ENCODE measurements at regions not wholly inside any gene's neighbourhood (a gene's known extent, or its start where the extent isn't known, plus 50 kb on each side); places are given as distances from the start of the nearest gene placed in this dataset.
A peak's percentile ranks its signal among the peaks of the same experiment; 100 is the strongest.
"Not testable (repeated sequence)": the region's sequence is repeated elsewhere in the genome, so short reads cannot be mapped to it uniquely, and the experiment has no call there.

DNA sequence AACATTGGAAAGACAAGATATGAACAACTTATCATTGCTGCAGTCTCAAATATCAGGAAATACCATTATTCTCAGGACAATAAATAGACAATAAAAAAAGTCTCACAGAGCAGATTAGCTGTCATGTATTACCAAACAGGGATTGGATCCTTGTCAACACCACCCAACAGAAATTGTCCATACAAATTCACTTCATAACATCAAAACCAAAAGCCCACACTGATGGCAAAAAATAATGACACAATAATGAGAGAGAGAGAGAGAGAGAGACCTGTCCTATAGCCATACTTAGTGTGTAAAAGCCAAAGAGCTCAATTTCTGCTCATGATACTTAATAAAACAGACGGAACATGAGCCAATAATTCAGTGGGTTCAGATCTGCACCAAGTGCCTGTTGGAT is 96.5 kb downstream of the PPIAL4G start:
- DNase-seq: no peak

- not testable (repeated sequence) for DNase-seq
Observed at GRCh38 chr1:148386031-148386398, 97.1 kb downstream of the PPIAL4G start.

DNA sequence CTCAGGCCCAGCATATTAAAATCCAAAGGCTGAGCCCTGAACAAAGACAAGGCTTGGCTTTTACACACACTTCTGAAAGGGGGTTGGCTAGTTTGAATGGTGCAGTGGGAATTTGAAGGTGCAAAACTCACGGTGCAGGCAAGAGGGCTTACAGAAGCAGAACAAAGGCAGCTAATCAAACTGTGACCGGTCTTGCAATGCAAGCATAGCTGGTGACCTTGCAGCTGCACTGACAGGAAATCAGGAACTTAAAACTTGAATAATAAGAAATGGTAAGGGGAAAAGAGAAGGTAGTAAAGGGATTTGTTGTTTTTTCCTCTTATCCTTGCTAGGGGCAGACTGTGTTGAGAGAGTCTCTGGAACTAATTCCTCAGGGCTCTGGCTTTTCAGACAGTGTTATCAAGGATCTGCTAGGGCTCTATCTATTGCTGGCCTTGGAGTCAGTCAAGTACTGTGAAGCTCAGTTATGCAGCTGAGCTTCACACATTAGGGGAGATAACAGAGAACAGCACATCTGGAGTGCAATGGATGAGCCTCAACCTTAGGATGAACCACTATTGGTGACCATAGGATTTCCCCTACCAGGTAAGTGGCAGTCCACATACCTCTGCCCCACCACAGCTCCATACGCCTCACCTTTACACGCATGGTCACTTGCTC is 97.6 kb downstream of the PPIAL4G start:
- no peak for DNase-seq

GRCh38 chr1:148383966-148384365 is 99.1 kb downstream of the PPIAL4G start:
- no peak for DNase-seq

DNA sequence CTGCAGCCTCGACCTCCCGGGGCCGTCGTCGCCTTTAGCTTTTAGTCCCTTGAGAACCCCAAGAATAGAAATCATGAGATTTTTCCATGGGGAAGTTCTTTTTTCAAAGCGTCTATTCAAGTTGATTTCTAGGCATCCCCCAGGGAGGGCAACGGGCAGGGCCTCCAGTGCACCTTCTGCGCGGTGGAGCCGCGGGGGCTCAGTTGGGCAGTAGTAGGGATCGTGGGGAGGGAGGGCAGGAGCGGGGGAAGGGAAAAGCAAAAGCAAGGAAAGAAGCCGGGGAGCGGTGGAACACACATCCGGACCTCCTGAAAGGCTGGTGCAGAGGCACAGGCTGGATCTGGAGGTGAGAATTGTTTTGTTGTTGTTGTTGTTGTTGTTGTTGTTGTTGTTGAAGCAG is 103.4 kb downstream of the PPIAL4G start:
- DNase-seq: no peak

- DNase-seq: no peak
Observed at GRCh38 chr1:148379170-148379500, 104.0 kb downstream of the PPIAL4G start.

DNA sequence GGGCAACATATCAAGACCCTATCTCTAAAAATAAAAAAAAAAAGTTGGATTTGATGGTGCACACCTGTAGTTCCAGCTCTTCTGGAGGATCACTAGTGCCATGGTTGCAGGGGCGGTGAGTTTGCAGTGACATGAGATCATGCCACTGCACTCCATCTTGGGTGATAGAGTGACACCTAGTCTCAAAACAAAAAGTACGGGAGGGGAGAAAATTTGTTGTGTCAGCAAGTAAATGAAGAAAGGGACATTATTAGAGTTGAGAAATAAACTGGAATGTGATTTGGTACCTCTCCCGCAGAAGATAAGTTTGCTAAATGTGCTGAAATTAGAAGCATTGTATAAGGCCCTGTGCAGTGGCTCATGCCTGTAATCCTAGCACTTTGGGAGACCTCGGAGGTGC is 105.1 kb downstream of the PPIAL4G start:
- DNase-seq: not testable (repeated sequence)

DNA sequence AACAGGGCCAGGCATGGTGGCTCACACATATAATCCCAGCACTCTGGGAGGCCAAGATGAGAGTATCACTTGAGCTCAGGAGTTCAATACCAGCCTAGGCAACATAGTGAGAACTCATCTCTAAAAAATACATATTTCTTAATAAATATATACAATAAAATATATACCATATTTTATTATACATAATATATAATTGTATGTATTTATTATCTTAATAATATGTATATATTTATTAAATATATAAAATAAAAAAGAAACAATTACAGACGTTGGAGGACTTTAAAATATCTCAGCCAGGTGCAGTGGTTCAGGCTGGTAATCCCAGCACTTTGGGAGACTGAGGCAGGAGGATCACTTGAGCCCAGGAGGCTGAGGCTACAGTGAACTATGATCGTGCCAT is 106.1 kb downstream of the PPIAL4G start:
- DNase-seq: not testable (repeated sequence)

DNA sequence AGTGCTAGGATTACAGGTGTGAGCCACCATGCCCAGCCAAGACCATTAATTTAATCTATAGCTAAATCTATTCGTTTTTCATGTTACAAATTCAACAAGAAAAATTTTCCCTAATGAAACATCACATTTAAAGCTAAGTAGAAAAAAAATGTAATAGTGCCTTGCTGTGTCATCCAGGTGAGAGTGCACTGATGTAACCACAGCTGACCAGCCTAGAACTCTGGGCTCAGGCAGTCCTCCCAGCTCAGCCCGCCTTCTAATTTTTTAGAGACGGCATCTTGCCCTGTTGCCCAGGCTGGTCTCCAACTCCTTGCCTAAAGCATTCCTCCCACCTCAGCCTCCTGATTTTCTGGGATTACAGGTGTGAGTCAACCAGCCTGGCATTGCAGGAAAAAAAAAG is 109.0 kb downstream of the PPIAL4G start:
- no peak for DNase-seq

- no peak for DNase-seq
Observed at GRCh38 chr1:148373192-148373925, 109.7 kb downstream of the PPIAL4G start.

DNA sequence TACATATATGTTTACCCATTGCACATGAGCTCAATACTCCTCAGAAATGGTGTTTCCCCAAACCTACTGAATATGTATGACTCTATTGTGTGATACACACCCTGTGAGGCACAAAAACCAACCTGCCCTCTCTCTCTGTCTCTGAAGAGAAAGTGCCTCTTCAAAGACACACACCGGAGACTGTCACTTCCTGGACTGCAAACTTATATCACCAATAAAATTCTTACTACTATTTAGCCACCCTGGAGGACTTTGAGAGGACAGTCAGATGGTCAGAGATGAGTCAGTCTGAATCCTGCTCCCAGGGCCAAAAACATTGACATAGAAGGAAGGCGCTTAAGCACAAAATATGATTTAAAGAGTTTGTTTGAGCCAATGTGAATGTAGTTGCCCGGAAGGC is 110.4 kb downstream of the PPIAL4G start:
- no peak for DNase-seq

- not testable (repeated sequence) for DNase-seq
Observed at GRCh38 chr1:148372051-148372726, 110.9 kb downstream of the PPIAL4G start.

DNA sequence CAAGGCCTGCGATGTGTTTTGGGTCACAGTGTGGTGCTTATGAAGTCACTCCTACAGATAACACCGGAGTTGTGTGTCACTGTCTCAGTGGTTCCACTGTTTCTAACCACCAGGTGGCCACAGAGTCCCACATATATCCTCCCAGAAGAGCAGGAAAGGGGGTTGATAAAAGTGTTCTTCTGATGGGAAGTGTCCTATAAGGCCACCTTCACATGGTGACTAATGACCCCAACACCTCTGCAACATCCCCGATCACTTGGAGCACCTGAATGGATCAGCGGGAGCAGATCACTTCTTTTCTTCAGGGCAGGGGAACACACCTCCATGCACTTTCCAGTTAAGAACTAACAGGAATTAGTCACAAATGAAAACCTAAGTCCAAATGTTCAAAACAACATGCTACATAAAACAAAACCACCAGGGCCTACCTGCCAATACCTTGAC is 111.5 kb downstream of the PPIAL4G start:
- DNase-seq: peak in 47 of 56 donors; percentile 1 to 83 (median 30)

- DNase-seq: not testable (repeated sequence)
Observed at GRCh38 chr1:148370661-148371060, 112.4 kb downstream of the PPIAL4G start.

GRCh38 chr1:148367596-148367995 is 115.5 kb downstream of the PPIAL4G start:
- DNase-seq: no peak

DNA sequence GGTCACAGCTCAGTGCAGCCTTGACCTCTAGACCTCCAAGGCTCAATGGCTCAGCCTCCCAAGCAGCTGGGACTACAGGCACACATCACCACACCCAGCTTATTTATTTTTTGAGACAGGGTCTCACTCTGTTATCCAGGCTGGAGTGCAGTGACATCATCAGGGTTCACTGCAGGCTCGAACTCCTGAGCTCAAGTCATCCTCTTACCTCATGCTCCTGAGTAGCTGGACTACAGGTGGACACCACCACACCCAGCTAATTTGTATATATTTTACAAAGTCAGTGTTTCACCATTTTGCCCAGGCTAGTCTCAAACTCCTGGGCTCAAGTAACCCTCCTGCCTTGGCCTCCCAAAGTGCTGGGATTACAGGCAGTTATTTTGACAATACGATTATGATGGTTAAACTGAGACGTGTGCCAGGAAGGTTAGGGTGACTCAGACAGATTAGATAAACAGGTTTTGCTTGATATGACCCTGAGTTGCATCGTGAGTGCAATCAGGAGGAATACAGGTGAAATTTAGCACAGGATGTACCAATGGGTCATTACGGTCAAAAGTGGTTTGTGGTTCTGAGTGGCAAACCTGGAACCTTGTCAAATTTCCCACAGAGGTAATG is 116.9 kb downstream of the PPIAL4G start:
- DNase-seq: not testable (repeated sequence)

DNA sequence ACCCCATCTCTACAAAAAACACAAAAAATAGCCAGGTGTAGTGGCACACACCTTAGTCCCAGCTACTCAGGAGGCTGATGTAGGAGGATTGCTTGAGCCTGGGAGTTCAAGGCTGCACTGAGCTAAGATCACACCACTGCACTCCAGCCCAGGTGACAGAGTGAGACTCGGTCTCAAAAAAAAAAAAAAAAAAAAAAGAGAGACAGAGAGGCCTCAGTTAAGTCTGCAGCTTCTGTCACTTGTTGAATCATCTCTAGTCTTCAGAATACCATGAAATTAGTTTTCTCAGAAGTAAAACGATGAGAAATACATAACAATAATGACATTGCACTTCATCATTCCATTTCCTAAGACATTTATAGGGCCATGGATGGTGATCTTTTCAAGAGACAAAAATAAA is 118.0 kb downstream of the PPIAL4G start:
- not testable (repeated sequence) for DNase-seq

- DNase-seq: not testable (repeated sequence)
Observed at GRCh38 chr1:148363979-148364378, 119.1 kb downstream of the PPIAL4G start.

- DNase-seq: no peak
Observed at GRCh38 chr1:148363439-148363810, 119.7 kb downstream of the PPIAL4G start.

GRCh38 chr1:148362626-148363438 is 120.3 kb downstream of the PPIAL4G start:
- peak in 1 of 56 donors; percentile 11 for DNase-seq

GRCh38 chr1:148362216-148362611 is 120.9 kb downstream of the PPIAL4G start:
- no peak for DNase-seq

Measured in amygdala (tissue), 56 donors.